Cardiac muscle cell (in vitro differentiated cells and primary cell): ENCODE measurements at regions not wholly inside any gene's neighbourhood (a gene's known extent, or its start where the extent isn't known, plus 50 kb on each side); places are given as distances from the start of the nearest gene placed in this dataset.

Source experiments
- DNase-seq, 2 donors: peaks; one replicate each; pipeline versions ENCODE4 v3.0.0 to v3.0.0-alpha.2; 2010 to 2017; ENCODE audit warnings: low read depth in 1 of 2, low spot score in 1 of 2
- H3K27ac ChIP-seq: fragments of 200-600 bp; sonication (generic); 2 replicates; pipeline ENCODE4 v1.5.1; 2016
- H3K27me3 ChIP-seq: fragments of 200-600 bp; sonication (generic); 2 replicates; pipeline ENCODE4 v1.6.0; 2016; ENCODE audit warnings: control low read depth
- H3K36me3 ChIP-seq: fragments of 200-600 bp; sonication (generic); 2 replicates; pipeline ENCODE4 v1.5.1; 2016; ENCODE audit warnings: control low read depth
- H3K4me1 ChIP-seq: fragments of 200-600 bp; sonication (generic); 2 replicates; pipeline ENCODE4 v1.8.1; 2017; ENCODE audit warnings: low read depth, mild to moderate bottlenecking, mixed run types
- H3K4me3 ChIP-seq: fragments of 200-600 bp; sonication (generic); 2 replicates; pipeline ENCODE4 v1.5.1; 2016; ENCODE audit warnings: mild to moderate bottlenecking
- H3K9me3 ChIP-seq: fragments of 200-600 bp; sonication (generic); 2 replicates; pipeline ENCODE4 v1.5.1; 2017; ENCODE audit warnings: low read depth, mild to moderate bottlenecking, control low read depth
- TF ChIP-seq, protein P1 (sequence below): IDR thresholded peaks from 2 replicates; pipeline ENCODE4 v1.5.1; 2012; ENCODE audit warnings: low read depth, mild to moderate bottlenecking, low read length

DNA sequence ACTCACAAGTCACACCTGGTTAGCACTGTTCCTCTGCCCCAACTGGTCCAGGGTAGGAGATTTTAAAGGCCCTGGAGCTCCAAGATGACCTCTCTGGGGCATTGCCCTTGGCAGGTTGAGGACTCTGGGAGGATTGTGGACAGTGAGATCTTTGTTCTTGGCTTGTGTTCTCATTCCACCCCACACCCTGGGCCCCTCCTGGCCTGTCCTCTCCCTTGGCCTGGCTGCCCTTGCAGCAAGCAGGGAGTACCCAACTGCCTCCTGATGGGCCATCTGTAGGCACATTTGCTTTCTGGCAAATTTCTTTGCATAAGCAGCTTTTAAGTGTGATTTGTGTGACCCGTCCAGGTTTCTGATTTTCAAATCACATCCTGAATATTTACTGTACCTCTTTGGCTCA is 239.6 kb downstream of the UTP18 start:
- DNase-seq, result no peak
- H3K36me3 ChIP-seq, result no peaks in the 10 kb centered on the region
- TF ChIP-seq, protein P1, sequence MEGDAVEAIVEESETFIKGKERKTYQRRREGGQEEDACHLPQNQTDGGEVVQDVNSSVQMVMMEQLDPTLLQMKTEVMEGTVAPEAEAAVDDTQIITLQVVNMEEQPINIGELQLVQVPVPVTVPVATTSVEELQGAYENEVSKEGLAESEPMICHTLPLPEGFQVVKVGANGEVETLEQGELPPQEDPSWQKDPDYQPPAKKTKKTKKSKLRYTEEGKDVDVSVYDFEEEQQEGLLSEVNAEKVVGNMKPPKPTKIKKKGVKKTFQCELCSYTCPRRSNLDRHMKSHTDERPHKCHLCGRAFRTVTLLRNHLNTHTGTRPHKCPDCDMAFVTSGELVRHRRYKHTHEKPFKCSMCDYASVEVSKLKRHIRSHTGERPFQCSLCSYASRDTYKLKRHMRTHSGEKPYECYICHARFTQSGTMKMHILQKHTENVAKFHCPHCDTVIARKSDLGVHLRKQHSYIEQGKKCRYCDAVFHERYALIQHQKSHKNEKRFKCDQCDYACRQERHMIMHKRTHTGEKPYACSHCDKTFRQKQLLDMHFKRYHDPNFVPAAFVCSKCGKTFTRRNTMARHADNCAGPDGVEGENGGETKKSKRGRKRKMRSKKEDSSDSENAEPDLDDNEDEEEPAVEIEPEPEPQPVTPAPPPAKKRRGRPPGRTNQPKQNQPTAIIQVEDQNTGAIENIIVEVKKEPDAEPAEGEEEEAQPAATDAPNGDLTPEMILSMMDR, result no peak
- H3K4me3 ChIP-seq, result no peak overlapping the region
- H3K27me3 ChIP-seq, result peaks cover 4% of the 10 kb centered on the region
- H3K4me1 ChIP-seq, result peaks cover 7% of the 10 kb centered on the region
- H3K9me3 ChIP-seq, result no peaks in the 10 kb centered on the region
- no peak overlapping the region for H3K27ac ChIP-seq

DNA sequence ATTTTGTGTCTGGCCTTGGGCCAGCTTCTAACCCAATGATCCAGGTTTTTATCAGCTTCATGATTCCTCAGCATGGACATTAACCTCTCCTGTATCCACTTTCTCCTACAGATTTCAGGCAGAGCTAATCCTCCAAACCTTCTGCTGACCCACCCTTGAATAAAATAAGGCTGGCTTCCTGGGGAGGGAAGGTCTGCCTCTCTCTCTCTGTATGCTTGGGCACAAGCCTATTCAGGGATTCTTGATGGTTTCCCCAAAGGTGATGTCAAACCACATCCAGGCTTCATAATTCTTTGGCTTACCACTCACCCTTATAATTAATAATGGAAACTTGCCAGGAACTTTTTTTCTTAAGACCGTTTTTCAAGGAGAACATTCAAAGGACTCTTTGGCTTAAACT is 240.1 kb downstream of the UTP18 start:
- TF ChIP-seq, protein P1, result no peak
- no peak for DNase-seq
- Histone ChIP-seq H3K4me3 (no peak overlapping the region), H3K4me1 (peaks cover 7% of the 10 kb centered on the region), H3K27ac (no peak overlapping the region), H3K36me3 (no peaks in the 10 kb centered on the region), H3K27me3 (peaks cover 4% of the 10 kb centered on the region), H3K9me3 (no peaks in the 10 kb centered on the region)

DNA sequence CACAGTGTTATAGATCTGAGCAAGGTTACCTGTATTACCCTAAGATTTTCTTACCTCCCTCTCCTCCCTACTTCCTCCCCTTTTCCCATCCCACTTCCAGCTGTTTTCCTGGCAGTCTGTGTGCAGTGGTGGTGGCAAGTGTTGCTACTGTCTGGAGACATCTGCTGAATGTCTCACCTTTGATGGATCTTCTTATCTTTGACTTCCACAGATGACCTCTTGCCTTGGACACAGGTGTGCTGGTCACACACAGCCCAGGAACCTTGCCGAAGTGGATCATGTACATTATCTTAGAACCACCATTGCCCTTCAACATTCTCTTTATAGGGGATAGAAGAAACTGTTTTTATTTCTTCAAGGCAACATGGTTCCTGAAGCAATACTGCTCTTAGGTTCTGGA is 245.1 kb downstream of the UTP18 start:
- no peak overlapping the region for H3K27ac ChIP-seq
- TF ChIP-seq, protein P1, result no peak
- H3K9me3 ChIP-seq, result no peaks in the 10 kb centered on the region
- H3K4me1 ChIP-seq, result no peaks in the 10 kb centered on the region
- no peak overlapping the region for H3K4me3 ChIP-seq
- no peak for DNase-seq
- peaks cover 4% of the 10 kb centered on the region for H3K27me3 ChIP-seq
- no peaks in the 10 kb centered on the region for H3K36me3 ChIP-seq

DNA sequence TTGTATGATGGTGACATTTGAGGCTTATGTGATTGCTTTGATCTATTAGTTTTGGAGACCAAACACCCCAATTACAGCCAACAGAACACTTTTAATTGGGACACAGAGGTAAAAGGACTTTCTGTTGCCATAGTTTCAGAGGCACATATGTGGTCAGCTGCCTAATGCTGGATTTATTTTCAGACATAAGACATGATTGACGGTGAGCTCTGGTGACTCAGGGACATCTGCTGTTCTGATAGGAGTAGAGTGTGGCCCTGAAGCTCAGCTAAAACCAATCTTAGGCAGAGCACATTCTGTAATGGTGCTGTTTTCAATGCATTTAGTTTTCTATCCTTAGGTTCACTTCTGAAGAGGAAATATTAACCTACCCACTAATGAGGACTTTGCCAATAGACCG is 247.1 kb downstream of the UTP18 start:
- Histone ChIP-seq H3K4me3 (no peak overlapping the region), H3K27ac (no peak overlapping the region), H3K36me3 (no peaks in the 10 kb centered on the region), H3K27me3 (peaks cover 4% of the 10 kb centered on the region), H3K9me3 (no peaks in the 10 kb centered on the region), H3K4me1 (no peaks in the 10 kb centered on the region)
- no peak for DNase-seq
- TF ChIP-seq, protein P1, result no peak

DNA sequence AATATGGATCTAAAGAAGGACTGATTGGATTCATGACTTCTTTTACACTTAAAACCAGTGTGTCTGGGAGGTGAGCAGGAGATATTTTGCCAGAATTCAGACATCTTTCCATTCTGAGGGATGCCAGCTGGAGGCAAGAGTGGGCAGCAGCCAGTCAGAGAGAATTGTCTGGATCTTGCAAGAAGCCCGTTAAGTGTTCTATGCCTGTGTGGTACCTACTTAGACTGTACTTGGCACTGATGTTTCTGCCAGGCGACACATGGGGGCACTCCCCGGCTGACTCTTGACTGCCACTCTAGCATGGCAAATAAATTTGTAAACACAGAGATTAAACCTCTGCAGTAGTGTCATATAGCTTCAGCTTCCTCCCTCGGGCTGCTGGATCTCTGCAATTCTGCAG is 247.7 kb downstream of the UTP18 start:
- peaks cover 4% of the 10 kb centered on the region for H3K27me3 ChIP-seq
- no peaks in the 10 kb centered on the region for H3K9me3 ChIP-seq
- H3K4me3 ChIP-seq, result no peak overlapping the region
- H3K27ac ChIP-seq, result no peak overlapping the region
- no peaks in the 10 kb centered on the region for H3K4me1 ChIP-seq
- no peak for DNase-seq
- TF ChIP-seq, protein P1, result no peak
- no peaks in the 10 kb centered on the region for H3K36me3 ChIP-seq

DNA sequence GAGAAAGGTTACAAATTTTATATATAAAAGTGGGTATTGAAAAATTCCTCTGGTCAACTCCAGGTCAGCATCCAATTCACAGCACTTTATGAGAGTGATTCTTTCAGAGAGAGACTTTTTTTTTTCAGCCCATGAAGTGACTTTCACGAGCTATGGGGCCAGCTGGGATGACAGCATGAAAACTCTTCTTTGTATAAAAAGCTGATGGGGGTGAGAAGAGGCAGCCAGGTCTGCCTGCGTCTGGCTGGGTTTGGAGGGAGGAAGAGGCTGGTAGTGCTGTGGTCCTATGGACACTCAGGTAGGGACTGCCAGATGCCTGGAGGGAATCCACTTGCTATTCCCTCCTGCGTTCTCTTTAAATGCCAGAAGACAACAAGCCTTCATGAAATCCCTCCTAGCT is 250.6 kb downstream of the UTP18 start:
- no peak overlapping the region for H3K4me3 ChIP-seq
- no peaks in the 10 kb centered on the region for H3K36me3 ChIP-seq
- H3K27me3 ChIP-seq, result no peaks in the 10 kb centered on the region
- no peaks in the 10 kb centered on the region for H3K9me3 ChIP-seq
- no peak for DNase-seq
- no peaks in the 10 kb centered on the region for H3K4me1 ChIP-seq
- H3K27ac ChIP-seq, result no peak overlapping the region
- TF ChIP-seq, protein P1, result no peak
